ENCODE measurements at regions not wholly inside any gene's neighbourhood (a gene's known extent, or its start where the extent isn't known, plus 50 kb on each side); places are given as distances from the start of the nearest gene placed in this dataset.
"Not testable (repeated sequence)": the region's sequence is repeated elsewhere in the genome, so short reads cannot be mapped to it uniquely, and the experiment has no call there.

- not testable (repeated sequence) for DNase-seq (ENCODE audit: low spot score)
These were observed 61.0 kb downstream of the SPDYE17 start for GRCh38 chr7:76971201-76971600.

GRCh38 chr7:76969892-76970291, 62.3 kb downstream of the SPDYE17 start:
- DNase-seq (ENCODE audit: low spot score) = not testable (repeated sequence)

- not testable (repeated sequence) for DNase-seq (ENCODE audit: low spot score)
These were observed 66.2 kb downstream of the SPDYE17 start for GRCh38 chr7:76965731-76966548.

- not testable (repeated sequence) for DNase-seq (ENCODE audit: low spot score)
These were observed 68.1 kb downstream of the SPDYE17 start for GRCh38 chr7:76964050-76964449.

GRCh38 chr7:76963061-76963460, 69.1 kb downstream of the SPDYE17 start:
- not testable (repeated sequence) for DNase-seq (ENCODE audit: low spot score)

GRCh38 chr7:76960400-76960986, 71.7 kb downstream of the SPDYE17 start:
- DNase-seq (ENCODE audit: low spot score) = not testable (repeated sequence)

GRCh38 chr7:76959573-76960399, 72.4 kb downstream of the SPDYE17 start:
- DNase-seq (ENCODE audit: low spot score) = not testable (repeated sequence)

- DNase-seq (ENCODE audit: low spot score) = not testable (repeated sequence)
These were observed 75.6 kb downstream of the SPDYE17 start for GRCh38 chr7:76956531-76956930.

- DNase-seq (ENCODE audit: low spot score) = not testable (repeated sequence)
These were observed 77.0 kb downstream of the SPDYE17 start for GRCh38 chr7:76955124-76955523.

GRCh38 chr7:76944603-76945002, 87.6 kb downstream of the SPDYE17 start:
- DNase-seq (ENCODE audit: low spot score) = not testable (repeated sequence)

GRCh38 chr7:76941809-76942765, 90.1 kb downstream of the SPDYE17 start:
- not testable (repeated sequence) for DNase-seq (ENCODE audit: low spot score)

- not testable (repeated sequence) for DNase-seq (ENCODE audit: low spot score)
These were observed 94.4 kb downstream of the SPDYE17 start for GRCh38 chr7:76937781-76938180.

- not testable (repeated sequence) for DNase-seq (ENCODE audit: low spot score)
These were observed 94.8 kb downstream of the SPDYE17 start for GRCh38 chr7:76937330-76937729.

GRCh38 chr7:76936346-76936745, 95.8 kb downstream of the SPDYE17 start:
- DNase-seq (ENCODE audit: low spot score) = not testable (repeated sequence)

GRCh38 chr7:76934711-76935110, 97.5 kb downstream of the SPDYE17 start:
- not testable (repeated sequence) for DNase-seq (ENCODE audit: low spot score)

- not testable (repeated sequence) for DNase-seq (ENCODE audit: low spot score)
These were observed 99.2 kb downstream of the SPDYE17 start for GRCh38 chr7:76932957-76933356.

- DNase-seq (ENCODE audit: low spot score) = not testable (repeated sequence)
These were observed 100.7 kb downstream of the SPDYE17 start for GRCh38 chr7:76931441-76931840.

- DNase-seq (ENCODE audit: low spot score) = not testable (repeated sequence)
These were observed 101.7 kb downstream of the SPDYE17 start for GRCh38 chr7:76930416-76930815.

GRCh38 chr7:76928751-76929150, 103.4 kb downstream of the SPDYE17 start:
- not testable (repeated sequence) for DNase-seq (ENCODE audit: low spot score)

- DNase-seq (ENCODE audit: low spot score) = not testable (repeated sequence)
These were observed 104.3 kb downstream of the SPDYE17 start for GRCh38 chr7:76927741-76928393.
